ENCODE measurements at regions not wholly inside any gene's neighbourhood (a gene's known extent, or its start where the extent isn't known, plus 50 kb on each side); places are given as distances from the start of the nearest gene placed in this dataset.
A peak's percentile ranks its signal among the peaks of the same experiment; 100 is the strongest.

GRCh38 chr12:132406493-132407450 is 77.4 kb upstream of the GALNT9 start:
- Histone ChIP-seq H3K27ac (replicated peaks) (no peak overlapping the region), H3K4me1 (no peaks in the 10 kb centered on the region), H3K27me3 (ENCODE audit: low read depth) (peaks cover 91% of the 10 kb centered on the region), H3K36me3 (no peaks in the 10 kb centered on the region), H3K9me3 (replicated peaks) (no peaks in the 10 kb centered on the region), H3K4me3 (no peak overlapping the region)
- no peak for TF ChIP-seq CTCF (IDR thresholded peaks at IDR 0.05; ENCODE audit: borderline replicate concordance)
- intact Hi-C loops (cut with micrococcal nuclease) = no loop called here
- no peak for DNase-seq

GRCh38 chr12:132405742-132406251 is 76.4 kb upstream of the GALNT9 start:
- H3K27ac ChIP-seq (replicated peaks) = no peak overlapping the region
- H3K36me3 ChIP-seq = no peaks in the 10 kb centered on the region
- intact Hi-C loops (cut with micrococcal nuclease) = no loop called here
- peak; percentile 4 for DNase-seq
- no peaks in the 10 kb centered on the region for H3K9me3 ChIP-seq (replicated peaks)
- peaks cover 96% of the 10 kb centered on the region for H3K27me3 ChIP-seq (ENCODE audit: low read depth)
- no peak overlapping the region for H3K4me3 ChIP-seq
- TF ChIP-seq CTCF (IDR thresholded peaks at IDR 0.05; ENCODE audit: borderline replicate concordance) = no peak
- no peaks in the 10 kb centered on the region for H3K4me1 ChIP-seq

- H3K9me3 ChIP-seq (replicated peaks) = no peaks in the 10 kb centered on the region
- H3K27me3 ChIP-seq (ENCODE audit: low read depth) = peaks cover 96% of the 10 kb centered on the region
Measured at GRCh38 chr12:132404951-132405741, 75.8 kb upstream of the GALNT9 start.

GRCh38 chr12:132404435-132404855 is 75.1 kb upstream of the GALNT9 start:
- no peak overlapping the region for H3K27ac ChIP-seq (replicated peaks)
- intact Hi-C loops (cut with micrococcal nuclease) = no loop called here
- H3K4me1 ChIP-seq = no peaks in the 10 kb centered on the region
- no peak overlapping the region for H3K4me3 ChIP-seq
- H3K36me3 ChIP-seq = no peaks in the 10 kb centered on the region
- peaks cover 96% of the 10 kb centered on the region for H3K27me3 ChIP-seq (ENCODE audit: low read depth)
- DNase-seq = peak; percentile 5
- H3K9me3 ChIP-seq (replicated peaks) = no peaks in the 10 kb centered on the region
- TF ChIP-seq CTCF (IDR thresholded peaks at IDR 0.05; ENCODE audit: borderline replicate concordance) = no peak

More at GRCh38 chr12:132404951-132405741, 75.8 kb upstream of the GALNT9 start:
- TF ChIP-seq CTCF (IDR thresholded peaks at IDR 0.05; ENCODE audit: borderline replicate concordance) = no peak
- peak; percentile 11 for DNase-seq
- H3K4me1 ChIP-seq = no peaks in the 10 kb centered on the region
- no peak overlapping the region for H3K4me3 ChIP-seq
- intact Hi-C loops (cut with micrococcal nuclease) = no loop called here
- H3K27ac ChIP-seq (replicated peaks) = no peak overlapping the region
- no peaks in the 10 kb centered on the region for H3K36me3 ChIP-seq

GRCh38 chr12:132403636-132404434 is 74.4 kb upstream of the GALNT9 start:
- intact Hi-C loops (cut with micrococcal nuclease) = no loop called here
- Histone ChIP-seq H3K4me1 (no peaks in the 10 kb centered on the region), H3K27me3 (ENCODE audit: low read depth) (peaks cover 96% of the 10 kb centered on the region)

More at GRCh38 chr12:132403636-132404434, 74.4 kb upstream of the GALNT9 start:
- no peak for TF ChIP-seq CTCF (IDR thresholded peaks at IDR 0.05; ENCODE audit: borderline replicate concordance)
- Histone ChIP-seq H3K4me3 (no peak overlapping the region), H3K9me3 (replicated peaks) (no peaks in the 10 kb centered on the region), H3K36me3 (no peaks in the 10 kb centered on the region), H3K27ac (replicated peaks) (no peak overlapping the region)
- peak; percentile 9 for DNase-seq
